Nucleus accumbens (tissue), 56 donors: ENCODE measurements at regions not wholly inside any gene's neighbourhood (a gene's known extent, or its start where the extent isn't known, plus 50 kb on each side); places are given as distances from the start of the nearest gene placed in this dataset.
A peak's percentile ranks its signal among the peaks of the same experiment; 100 is the strongest.
"Not testable (repeated sequence)": the region's sequence is repeated elsewhere in the genome, so short reads cannot be mapped to it uniquely, and the experiment has no call there.

Experiments
- DNase-seq, 56 donors: peaks; one replicate each; lab custom pipeline; 2025; lab: John Stamatoyannopoulos, UW

GRCh38 chr7:69025249-69025648 lies 573.0 kb upstream of the AUTS2 start:
- no peak for DNase-seq

DNA sequence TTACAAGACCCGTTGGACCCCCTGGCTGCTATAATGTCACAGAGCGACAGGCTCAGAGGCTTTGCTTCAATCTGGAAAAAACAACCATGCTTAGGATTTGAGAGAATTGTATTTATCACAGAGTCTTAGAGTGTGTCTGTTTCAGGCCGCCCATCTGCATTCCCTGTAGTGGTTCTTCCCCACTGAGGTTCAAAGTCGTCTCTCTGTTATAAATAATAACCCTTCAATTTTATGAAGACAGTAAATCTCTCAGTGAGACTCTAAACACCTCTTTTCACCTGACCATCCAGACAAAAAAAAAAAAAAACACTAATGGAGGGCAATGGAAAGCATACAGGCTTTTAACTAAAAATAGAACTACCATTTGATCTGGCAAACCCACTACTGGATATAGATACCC lies 565.4 kb upstream of the AUTS2 start:
- no peak for DNase-seq

- no peak for DNase-seq
These were observed 562.4 kb upstream of the AUTS2 start for GRCh38 chr7:69035826-69036225.

DNA sequence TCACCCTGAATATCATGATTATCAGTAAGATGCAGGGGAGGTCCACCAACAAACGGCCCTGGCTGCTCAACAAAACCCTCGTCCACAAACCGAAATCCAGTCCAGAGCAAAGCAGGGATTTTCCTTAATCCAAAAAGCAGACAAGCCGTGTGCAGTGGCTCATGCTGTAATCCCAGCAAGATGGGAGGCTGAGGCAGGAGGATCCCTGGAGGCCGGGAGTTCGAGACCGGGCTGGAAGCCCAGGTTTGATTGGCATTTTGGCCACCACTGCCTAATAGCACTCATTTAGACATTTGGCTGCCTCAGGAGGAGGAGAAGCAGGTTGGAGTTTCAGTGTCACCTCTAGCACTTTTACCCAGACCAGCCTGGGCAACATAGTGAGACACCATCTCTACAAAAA lies 562.0 kb upstream of the AUTS2 start:
- no peak for DNase-seq

GRCh38 chr7:69038915-69039314 lies 559.4 kb upstream of the AUTS2 start:
- no peak for DNase-seq

DNA sequence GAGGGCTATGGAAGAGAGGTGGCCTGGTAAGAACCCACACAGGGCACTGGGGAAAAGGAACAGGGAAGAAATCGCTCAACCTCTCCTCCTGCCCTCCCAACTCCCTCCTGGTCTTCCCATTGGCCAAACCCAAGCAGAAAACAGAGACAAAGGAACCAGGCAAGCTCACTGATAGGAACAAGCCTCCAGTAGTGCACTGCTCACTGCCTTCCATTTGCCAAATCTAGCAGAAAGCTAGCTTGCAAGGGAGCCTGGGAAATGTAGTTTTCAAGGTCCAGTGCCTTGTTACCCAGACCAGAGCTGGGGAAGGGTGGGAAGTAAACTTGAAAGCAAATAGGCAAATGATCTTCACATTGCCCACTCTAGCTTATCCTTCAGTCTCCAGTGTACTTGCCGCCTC lies 556.1 kb upstream of the AUTS2 start:
- no peak for DNase-seq

- DNase-seq: no peak
These were observed 551.0 kb upstream of the AUTS2 start for GRCh38 chr7:69047151-69047754.

GRCh38 chr7:69049326-69049725 lies 548.9 kb upstream of the AUTS2 start:
- DNase-seq: no peak

DNA sequence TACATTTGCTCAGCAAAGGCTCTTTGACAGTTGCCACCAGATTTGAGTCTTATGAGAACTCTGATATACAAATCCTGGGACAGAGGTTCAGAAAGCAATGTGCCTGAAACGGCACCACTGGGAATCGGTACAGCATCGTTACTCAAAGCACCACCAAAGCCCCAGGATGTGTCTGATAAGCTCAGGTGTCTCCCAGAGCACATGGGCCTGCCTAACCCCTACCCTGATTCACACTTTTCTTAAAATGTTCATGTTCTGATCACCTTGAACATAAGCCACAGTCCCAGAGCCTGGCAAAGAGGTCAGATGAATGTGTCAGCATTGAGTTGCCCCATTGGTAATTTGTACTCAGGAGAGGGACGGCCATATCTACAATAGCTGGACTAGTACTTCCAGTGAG lies 545.8 kb upstream of the AUTS2 start:
- DNase-seq: no peak

GRCh38 chr7:69060516-69060915 lies 537.8 kb upstream of the AUTS2 start:
- DNase-seq: no peak

DNA sequence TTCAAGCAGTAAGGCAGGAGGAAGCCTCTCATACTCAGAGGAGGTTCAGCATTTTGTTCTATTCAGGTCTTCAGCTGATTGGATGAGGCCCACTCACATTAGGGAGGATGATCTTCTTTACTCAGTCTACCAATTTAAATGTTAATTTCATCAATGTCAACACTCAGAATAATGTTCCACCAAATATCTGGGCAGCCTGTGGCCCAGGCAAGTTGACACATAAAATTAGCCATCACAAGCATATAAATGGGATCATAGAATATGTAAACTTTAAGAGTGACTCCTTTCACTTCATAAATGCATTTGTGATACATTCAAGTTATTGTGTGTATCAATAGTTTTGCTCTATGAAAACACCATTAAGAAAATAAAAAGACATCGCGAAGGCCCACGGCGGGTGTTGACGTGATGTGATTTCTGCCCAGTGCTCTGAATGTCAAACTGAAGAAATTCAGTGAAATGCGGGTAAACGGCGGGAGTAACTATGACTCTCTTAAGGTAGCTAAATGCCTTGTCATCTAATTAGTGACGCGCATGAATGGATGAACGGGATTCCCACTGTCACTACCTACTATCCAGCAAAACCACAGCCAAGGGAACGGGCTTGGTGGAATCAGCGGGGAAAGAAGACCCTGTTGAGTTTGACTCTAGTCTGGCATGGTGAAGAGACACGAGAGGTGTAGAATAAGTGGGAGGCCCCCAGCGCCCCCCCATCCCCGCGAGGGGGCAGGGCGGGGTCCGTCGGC lies 536.1 kb upstream of the AUTS2 start:
- no peak for DNase-seq

- DNase-seq: no peak
These were observed 530.9 kb upstream of the AUTS2 start for GRCh38 chr7:69067397-69067796.

- DNase-seq: no peak
These were observed 527.8 kb upstream of the AUTS2 start for GRCh38 chr7:69070476-69070875.

GRCh38 chr7:69076566-69076965 lies 521.7 kb upstream of the AUTS2 start:
- no peak for DNase-seq

DNA sequence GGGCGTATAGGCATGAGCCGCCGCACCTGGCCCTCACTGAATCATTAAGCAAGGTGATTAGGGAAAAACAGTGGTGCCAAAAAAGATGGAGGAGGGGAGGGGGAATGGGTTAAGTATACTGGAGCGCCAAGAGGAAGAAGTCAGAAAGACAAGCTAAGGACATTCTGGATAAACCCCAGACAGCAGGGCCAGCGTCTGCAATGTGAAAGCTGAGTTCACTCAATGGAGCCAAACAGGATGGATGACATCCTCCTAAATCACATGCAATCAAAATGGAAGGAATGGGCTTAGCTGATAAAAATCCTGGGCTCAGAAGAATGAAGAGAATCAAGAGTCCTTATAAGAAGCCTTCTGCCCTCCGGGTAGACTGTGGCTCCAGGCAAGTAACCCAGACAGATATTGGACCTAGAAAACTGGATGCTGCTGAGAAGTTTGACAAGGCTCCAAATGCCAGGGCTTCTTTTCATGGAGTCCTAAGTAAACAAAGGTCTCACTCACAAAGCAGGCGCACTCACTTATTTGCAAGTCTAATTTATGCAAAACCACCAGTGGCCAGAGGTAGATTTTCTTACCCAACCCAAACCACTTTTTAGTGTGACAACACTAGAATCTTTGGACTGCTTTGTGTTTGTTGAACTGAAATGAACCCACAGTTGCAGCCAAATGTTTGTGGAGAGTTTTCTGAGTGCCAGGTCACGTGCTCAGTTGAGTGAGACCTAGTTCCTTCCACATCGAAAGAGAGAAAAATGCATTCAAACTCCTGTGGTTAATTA lies 519.1 kb upstream of the AUTS2 start:
- peak in 44 of 56 donors; percentile 0 to 75 (median 24) for DNase-seq

GRCh38 chr7:69087281-69087680 lies 511.0 kb upstream of the AUTS2 start:
- not testable (repeated sequence) for DNase-seq

DNA sequence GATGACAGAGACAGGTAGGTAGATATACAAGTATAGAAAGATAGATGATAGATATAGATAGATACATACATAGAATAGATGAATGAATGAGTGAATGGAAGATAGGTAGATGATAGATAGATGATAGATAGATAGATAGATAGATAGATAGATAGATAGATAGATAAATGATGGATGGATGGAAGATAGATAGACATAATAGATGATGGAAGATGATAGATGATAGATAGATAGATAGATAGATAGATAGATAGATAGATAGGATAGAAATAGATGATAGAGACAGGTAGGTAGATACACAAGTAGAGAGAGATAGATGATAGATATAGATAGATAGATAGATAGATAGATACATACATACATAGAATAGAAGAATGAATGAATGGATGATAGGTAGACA lies 510.1 kb upstream of the AUTS2 start:
- DNase-seq: no peak

- no peak for DNase-seq
These were observed 507.3 kb upstream of the AUTS2 start for GRCh38 chr7:69090936-69091335.

DNA sequence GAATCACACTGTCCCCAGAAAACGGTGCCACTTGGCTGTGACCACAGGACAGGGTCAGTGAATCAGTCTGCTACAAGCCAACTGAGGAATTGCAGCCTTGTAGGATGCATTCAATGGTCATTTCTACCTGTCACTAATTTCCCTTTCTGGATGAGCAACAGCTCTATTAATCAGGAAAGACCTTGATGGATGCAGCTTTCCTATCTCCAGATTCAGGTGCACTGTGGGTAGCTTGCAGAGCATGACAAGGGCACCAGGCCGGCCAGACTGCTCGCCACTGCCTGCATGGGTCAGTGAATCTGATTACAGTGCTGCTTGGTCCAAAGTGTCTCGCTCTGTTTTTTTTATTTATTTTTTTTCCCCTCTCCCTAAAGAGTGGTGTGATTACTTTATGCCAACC lies 506.8 kb upstream of the AUTS2 start:
- no peak for DNase-seq

- DNase-seq: no peak
These were observed 503.1 kb upstream of the AUTS2 start for GRCh38 chr7:69095127-69095526.

DNA sequence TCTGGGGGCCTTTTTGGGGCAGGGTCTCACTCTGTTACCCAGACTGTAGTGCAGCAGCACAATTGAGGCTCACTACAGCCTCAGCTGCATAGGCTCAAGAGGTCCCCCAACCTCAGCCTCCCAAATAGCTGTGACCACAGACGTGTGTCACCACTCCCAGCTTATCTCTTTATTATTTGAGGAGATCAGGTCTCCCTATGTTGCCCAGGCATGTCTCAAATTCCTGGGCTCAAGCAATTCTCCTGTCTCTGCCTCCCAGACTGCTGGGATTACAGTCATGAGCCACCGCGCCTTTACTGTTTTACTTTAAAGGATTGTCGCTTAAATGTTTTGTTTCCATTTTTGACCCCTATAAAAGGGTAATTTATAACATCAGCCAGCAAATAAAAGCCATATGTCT lies 502.6 kb upstream of the AUTS2 start:
- no peak for DNase-seq

- no peak for DNase-seq
These were observed 494.3 kb upstream of the AUTS2 start for GRCh38 chr7:69104023-69104422.
